ENCODE measurements at regions not wholly inside any gene's neighbourhood (a gene's known extent, or its start where the extent isn't known, plus 50 kb on each side); places are given as distances from the start of the nearest gene placed in this dataset.

DNA sequence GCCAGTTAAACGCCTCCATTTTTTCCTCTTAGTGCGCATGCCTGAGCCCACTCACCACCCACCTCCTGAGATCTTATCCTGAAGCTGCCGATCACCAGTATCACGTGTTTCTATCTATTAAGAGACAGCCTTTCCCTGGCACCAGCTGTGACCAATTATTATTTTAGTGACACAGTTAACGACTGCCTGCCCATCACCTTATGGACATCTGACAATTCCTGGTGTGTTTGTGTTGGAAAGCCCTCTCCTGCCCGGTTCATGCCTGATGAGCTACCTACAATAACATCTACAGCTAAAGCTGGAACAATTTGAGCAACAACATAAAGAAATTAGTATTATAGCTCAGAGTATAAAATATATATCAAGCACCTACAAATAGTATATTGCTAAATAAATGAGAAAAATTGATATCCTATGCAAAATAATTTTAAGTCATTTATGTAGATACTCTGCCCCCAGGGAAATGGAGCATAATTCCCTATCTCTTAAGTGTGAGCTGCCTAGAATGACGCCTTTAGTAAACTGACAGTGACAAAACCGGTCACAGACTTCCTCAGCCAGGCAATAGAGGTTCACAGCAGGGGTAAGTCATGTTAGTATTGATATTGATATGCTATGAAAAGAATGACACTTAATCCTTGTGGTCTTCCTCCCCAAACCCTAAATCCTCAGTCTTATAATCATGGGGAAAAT lies 862.2 kb downstream of the TRAM1L1 start:
- Histone ChIP-seq H3K9me3 (replicated peaks) (peaks cover 8% of the 10 kb centered on the region), H3K27me3 (ENCODE audit: low read depth) (no peaks in the 10 kb centered on the region), H3K27ac (replicated peaks) (no peak overlapping the region), H3K4me1 (no peaks in the 10 kb centered on the region), H3K36me3 (no peaks in the 10 kb centered on the region), H3K4me3 (no peak overlapping the region)
- intact Hi-C loops (cut with micrococcal nuclease) = no loop called here
- DNase-seq = no peak
- no peak for TF ChIP-seq CTCF (IDR thresholded peaks at IDR 0.05; ENCODE audit: borderline replicate concordance)

DNA sequence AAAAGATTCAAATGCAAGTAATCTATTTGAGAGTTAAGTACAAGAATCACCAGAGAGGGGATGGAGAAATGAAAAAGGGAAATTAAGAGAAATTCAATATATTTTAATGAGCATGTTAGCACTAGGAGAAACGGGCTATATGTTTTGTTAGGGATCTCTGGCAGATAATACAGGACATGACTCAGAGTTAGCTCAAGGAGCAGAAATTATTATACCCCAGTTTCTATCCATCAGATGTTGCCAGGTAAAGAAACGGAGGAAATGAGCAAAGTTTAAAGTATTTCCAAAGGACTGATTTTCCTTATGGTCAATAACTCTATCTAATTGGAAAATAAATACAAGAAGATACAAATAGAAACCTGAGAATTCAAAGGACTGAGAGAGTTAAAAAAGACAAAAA lies 867.6 kb downstream of the TRAM1L1 start:
- no peak overlapping the region for H3K27ac ChIP-seq (replicated peaks)
- intact Hi-C loops (cut with micrococcal nuclease) = no loop called here
- no peaks in the 10 kb centered on the region for H3K4me1 ChIP-seq
- H3K4me3 ChIP-seq = no peak overlapping the region
- no peaks in the 10 kb centered on the region for H3K36me3 ChIP-seq
- DNase-seq = no peak
- H3K27me3 ChIP-seq (ENCODE audit: low read depth) = no peaks in the 10 kb centered on the region
- no peaks in the 10 kb centered on the region for H3K9me3 ChIP-seq (replicated peaks)
- TF ChIP-seq CTCF (IDR thresholded peaks at IDR 0.05; ENCODE audit: borderline replicate concordance) = no peak

DNA sequence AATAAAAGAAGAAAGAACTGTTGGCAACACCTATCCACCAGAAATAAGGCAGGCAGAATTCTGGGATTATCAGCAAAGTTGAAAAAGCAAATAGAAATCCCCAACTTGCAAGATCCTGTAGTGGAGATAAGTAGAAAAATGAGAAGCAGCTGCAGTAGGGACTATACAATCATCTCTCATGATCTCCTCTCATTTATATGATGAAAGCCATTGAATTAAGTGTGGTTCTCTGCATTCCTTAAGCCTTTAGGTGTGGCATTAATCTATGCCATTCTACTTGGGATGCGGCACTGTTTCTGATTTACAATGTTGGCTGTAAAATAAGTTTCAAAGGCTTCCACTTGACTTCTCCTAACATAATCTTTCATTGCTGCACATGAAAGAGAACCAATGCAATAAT lies 869.8 kb downstream of the TRAM1L1 start:
- H3K27me3 ChIP-seq (ENCODE audit: low read depth) = no peaks in the 10 kb centered on the region
- intact Hi-C loops (cut with micrococcal nuclease) = no loop called here
- no peak for DNase-seq

GRCh38 chr4:116202524-116202923 lies 882.9 kb downstream of the TRAM1L1 start:
- Histone ChIP-seq H3K27me3 (ENCODE audit: low read depth) (no peaks in the 10 kb centered on the region), H3K27ac (replicated peaks) (no peak overlapping the region), H3K9me3 (replicated peaks) (peaks cover 11% of the 10 kb centered on the region), H3K36me3 (no peaks in the 10 kb centered on the region), H3K4me3 (no peak overlapping the region), H3K4me1 (no peaks in the 10 kb centered on the region)
- TF ChIP-seq CTCF (IDR thresholded peaks at IDR 0.05; ENCODE audit: borderline replicate concordance) = no peak
- DNase-seq = no peak
- intact Hi-C loops (cut with micrococcal nuclease) = no loop called here

More for the DNA sequence above, 869.8 kb downstream of the TRAM1L1 start:
- H3K4me3 ChIP-seq = no peak overlapping the region
- no peak for TF ChIP-seq CTCF (IDR thresholded peaks at IDR 0.05; ENCODE audit: borderline replicate concordance)
- no peaks in the 10 kb centered on the region for H3K36me3 ChIP-seq
- no peaks in the 10 kb centered on the region for H3K4me1 ChIP-seq
- H3K27ac ChIP-seq (replicated peaks) = no peak overlapping the region
- H3K9me3 ChIP-seq (replicated peaks) = no peaks in the 10 kb centered on the region

DNA sequence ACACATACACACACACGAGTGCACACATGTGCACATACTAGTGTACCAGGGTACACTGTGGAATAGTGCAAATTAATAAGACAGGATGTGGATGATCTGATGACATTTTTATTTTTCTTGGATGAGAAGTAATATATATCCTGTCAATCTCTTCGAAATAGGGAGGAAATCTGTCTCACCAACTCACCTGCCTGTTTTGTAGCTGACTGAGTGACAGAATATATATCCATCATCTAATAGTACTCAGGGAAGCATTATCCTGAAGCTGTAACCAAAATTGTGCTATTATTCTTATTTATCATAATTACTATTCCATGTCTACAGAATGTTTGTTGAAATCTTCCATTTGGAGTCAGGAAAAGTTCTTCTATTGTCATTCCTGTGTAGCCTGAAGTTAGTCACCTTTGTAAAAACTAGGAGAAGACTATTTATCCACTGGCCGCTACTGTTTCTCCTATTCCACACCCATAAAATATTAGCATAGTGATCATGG lies 888.0 kb downstream of the TRAM1L1 start:
- DNase-seq = no peak
- no peaks in the 10 kb centered on the region for H3K27me3 ChIP-seq (ENCODE audit: low read depth)
- intact Hi-C loops (cut with micrococcal nuclease) = no loop called here
- H3K4me3 ChIP-seq = no peak overlapping the region
- no peaks in the 10 kb centered on the region for H3K9me3 ChIP-seq (replicated peaks)
- H3K4me1 ChIP-seq = no peaks in the 10 kb centered on the region
- H3K36me3 ChIP-seq = no peaks in the 10 kb centered on the region
- H3K27ac ChIP-seq (replicated peaks) = no peak overlapping the region
- no peak for TF ChIP-seq CTCF (IDR thresholded peaks at IDR 0.05; ENCODE audit: borderline replicate concordance)

All from left ventricle myocardium inferior (tissue), 1 donor.